ENCODE measurements at regions not wholly inside any gene's neighbourhood (a gene's known extent, or its start where the extent isn't known, plus 50 kb on each side); places are given as distances from the start of the nearest gene placed in this dataset.
A peak's percentile ranks its signal among the peaks of the same experiment; 100 is the strongest.
"Not testable (repeated sequence)": the region's sequence is repeated elsewhere in the genome, so short reads cannot be mapped to it uniquely, and the experiment has no call there.

DNA sequence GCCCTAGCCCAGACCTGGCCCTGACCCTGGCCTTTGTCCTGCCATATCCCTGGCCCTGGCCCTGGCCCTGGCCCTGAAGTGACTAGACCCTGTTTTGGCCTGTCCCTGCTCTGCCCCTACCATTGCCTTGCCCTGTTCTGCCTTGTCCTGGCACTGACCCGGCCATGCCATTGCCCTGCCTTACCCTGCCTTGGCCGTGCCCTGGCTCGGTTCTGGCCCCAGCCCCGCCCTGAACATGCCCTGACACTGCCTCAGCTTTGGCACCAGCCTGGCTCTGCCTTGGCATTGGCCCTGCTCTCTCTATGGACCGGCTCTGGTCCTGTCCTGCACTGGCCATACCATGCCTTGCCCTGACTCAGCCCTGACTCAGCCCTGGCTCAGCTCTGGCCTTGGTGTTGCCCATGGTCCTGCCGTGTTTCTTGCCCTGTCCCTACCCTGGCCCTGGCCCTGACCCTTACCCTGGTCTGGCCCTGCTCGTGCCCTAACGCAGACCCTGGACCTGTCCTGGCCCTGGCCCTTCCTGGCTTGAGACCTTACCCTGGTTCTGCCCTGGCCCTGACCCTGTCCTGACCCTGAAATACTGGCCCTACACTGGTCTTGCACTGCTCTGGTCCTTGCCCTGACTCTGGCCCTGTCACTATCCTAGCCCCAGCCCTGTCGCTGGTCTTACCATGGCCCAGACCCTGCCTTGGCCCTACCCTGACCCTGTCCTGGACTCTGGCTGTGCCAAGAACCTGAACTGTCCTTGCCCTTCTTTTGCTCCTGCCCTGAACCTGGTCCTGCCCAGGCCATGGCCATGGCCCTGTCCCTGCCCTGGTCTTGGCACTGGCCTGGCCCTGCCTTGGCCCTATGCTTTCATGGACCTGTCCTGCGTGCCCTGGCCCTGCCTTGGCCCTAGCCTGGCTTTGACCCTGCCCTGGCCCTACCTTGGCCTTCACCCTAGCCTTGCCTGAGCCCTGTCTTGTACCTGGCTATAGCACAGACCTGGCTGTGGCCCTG lies 224.6 kb downstream of the LIPI start:
- in situ Hi-C loops (cut with HindIII; ENCODE audit: low pct_ligation_motif_present, low sequenced_read_pairs); H3K36me3 ChIP-seq (replicated peaks); H3K4me3 ChIP-seq (ENCODE audit: low read depth, low read length); H3K27me3 ChIP-seq (replicated peaks); DNase-seq; H3K27ac ChIP-seq: not testable (repeated sequence)

DNA sequence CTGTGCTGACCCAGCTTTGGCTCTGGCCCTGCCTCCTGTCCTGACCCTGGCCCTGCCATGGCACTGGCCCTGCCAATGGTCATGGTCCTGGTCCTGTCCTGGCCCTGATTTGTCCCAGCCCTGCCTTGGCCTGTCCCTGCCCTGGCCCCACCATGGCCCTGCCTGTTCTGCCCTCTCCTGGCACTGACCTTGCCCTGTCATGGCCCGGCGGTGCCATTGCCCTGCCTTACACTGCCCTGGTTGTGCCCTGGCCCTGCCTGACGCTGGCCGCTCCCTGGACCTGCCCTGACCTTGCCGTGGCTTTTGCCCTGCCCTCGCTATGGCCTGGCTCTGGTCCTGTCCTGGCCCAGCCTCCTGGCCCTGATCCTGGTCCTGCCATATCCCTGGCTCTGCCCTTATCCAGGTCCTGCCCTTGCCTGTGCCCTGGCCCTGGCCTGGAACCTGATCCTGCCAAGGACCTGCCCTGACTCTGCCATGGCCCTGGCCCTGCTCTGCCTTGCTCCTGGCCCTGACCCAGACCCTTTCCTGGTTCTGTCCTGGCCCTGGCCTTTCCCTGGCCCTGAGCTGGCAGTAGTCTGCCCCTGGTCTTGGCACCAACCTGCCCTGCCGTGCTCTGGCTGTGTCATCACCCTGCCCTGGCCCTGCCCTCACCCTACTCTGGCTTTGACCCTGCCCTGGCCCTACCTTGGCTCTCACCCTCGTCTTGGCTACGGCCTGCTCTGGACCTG lies 225.5 kb downstream of the LIPI start:
- H3K4me3 ChIP-seq (ENCODE audit: low read depth, low read length); DNase-seq; H3K36me3 ChIP-seq (replicated peaks); H3K27me3 ChIP-seq (replicated peaks); H3K27ac ChIP-seq; in situ Hi-C loops (cut with HindIII; ENCODE audit: low pct_ligation_motif_present, low sequenced_read_pairs): not testable (repeated sequence)

DNA sequence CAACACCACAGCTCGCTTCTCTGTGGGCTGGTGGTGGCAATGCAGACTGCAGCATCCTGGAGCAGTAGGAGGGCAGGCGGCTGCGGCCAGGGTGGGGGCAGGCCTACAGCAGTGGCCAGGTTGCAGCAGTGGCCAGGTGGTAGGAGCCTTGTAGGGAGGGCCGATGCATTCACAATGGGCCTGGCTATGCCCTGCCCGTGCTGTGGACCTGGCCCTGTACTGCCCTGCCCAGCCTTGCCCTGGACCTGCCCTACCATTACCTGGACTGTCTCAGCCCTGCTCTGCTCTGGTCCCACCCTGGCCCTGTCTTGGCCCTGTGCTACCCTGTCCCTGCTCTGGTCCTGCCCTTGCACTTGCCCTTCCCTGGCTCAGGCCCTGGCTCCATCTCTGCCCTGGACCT lies 226.0 kb downstream of the LIPI start:
- H3K27me3 ChIP-seq (replicated peaks); H3K27ac ChIP-seq; H3K4me3 ChIP-seq (ENCODE audit: low read depth, low read length); H3K36me3 ChIP-seq (replicated peaks); DNase-seq; in situ Hi-C loops (cut with HindIII; ENCODE audit: low pct_ligation_motif_present, low sequenced_read_pairs): not testable (repeated sequence)

DNA sequence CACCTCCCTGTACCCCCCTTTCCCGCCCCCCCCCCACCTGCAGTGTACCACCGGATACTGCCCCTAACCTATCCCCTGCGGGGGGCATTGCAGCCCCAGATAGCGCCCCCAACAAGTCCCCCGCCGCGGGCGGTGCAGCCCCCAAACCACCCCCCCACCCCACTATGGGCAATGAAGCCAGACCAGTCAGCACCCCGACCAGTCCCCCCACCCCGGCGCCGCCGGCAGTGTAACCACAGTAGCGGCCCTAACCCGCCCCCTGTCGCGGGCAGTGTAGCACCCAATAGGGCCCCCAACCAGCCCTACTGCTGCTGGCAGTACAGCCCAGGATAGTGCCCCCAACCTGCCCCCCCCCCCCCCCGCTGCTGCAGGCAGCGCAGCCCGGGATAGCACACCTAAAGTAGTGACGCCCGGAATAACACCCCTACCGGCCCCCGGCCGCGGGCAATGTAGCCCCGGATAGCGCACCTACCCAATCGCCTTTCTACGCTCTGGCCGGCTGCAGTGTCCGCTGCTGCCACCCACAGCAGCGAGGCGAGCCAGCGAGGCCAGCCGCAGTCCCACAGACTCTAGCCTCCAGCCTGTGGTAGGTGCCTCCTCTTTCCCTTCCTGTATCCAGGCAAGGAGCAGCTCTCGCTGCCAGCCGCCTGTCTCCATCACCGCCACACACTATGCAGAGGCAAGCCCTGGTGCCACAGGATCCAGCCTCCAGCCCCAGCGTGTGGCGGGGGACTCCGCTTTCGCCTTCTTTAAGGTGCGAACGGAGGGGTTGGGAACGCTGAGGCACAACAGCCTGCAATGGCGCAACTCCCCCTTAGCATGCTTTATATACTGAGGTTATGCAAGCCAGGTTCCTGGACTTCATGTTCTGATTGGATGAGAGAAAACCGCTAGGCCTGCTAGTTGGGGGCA lies 229.3 kb downstream of the LIPI start:
- H3K27ac ChIP-seq; DNase-seq; H3K36me3 ChIP-seq (replicated peaks); H3K27me3 ChIP-seq (replicated peaks); H3K4me3 ChIP-seq (ENCODE audit: low read depth, low read length); in situ Hi-C loops (cut with HindIII; ENCODE audit: low pct_ligation_motif_present, low sequenced_read_pairs): not testable (repeated sequence)

DNA sequence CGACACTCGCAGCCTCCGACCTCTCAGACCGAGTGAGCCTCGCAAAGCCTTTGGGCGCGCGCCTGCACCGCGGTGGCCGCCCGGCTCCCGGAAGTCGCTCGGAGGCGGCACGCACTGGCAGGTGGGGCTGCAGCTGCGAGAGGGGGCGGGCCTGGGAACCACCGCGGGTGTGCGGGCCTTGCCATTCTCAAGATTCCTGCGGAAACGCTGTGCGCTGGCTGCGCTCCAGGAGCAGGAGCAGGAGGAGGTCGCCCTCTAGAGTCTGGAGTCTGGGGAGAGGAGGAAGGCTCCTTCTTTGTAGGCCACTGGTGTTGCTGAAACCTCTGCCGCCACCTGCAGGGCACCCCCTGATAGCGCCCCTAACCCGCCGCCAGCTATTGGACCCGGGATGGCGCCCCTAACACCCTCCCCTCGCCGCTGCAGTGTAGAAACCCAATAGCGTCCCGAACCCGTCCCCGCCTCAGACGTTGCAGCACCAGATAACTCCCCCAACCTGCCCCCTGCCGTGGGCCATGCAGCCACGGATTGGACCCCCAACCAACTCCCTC lies 230.6 kb downstream of the LIPI start:
- H3K36me3 ChIP-seq (replicated peaks); H3K27me3 ChIP-seq (replicated peaks); H3K27ac ChIP-seq; in situ Hi-C loops (cut with HindIII; ENCODE audit: low pct_ligation_motif_present, low sequenced_read_pairs); H3K4me3 ChIP-seq (ENCODE audit: low read depth, low read length); DNase-seq: not testable (repeated sequence)
- TF ChIP-seq CTCF (IDR thresholded peaks at IDR 0.05; ENCODE audit: low read depth, low read length, missing control alignments) = peak; percentile 19

DNA sequence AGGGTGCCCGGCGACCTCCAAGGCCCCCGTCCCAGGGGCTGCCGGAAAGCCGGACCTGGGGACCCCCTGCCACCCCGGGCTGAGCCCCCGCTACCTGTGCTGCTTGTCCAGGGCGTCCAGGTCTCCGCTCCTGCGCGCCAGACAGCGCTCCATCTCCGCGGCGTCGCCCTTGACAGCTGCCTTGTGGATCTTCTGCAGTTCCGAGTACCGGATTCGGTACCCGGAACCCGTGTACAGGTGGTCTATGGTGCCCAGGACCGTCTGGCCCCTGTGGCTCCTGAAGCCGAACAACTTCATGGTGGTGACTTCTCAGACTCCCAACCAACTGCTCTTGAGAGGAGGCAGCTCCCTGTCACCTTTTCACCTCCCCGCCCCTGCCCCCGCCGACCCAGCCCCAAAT lies 231.1 kb downstream of the LIPI start:
- H3K27ac ChIP-seq; H3K4me3 ChIP-seq (ENCODE audit: low read depth, low read length); H3K27me3 ChIP-seq (replicated peaks); H3K36me3 ChIP-seq (replicated peaks); in situ Hi-C loops (cut with HindIII; ENCODE audit: low pct_ligation_motif_present, low sequenced_read_pairs); DNase-seq: not testable (repeated sequence)

DNA sequence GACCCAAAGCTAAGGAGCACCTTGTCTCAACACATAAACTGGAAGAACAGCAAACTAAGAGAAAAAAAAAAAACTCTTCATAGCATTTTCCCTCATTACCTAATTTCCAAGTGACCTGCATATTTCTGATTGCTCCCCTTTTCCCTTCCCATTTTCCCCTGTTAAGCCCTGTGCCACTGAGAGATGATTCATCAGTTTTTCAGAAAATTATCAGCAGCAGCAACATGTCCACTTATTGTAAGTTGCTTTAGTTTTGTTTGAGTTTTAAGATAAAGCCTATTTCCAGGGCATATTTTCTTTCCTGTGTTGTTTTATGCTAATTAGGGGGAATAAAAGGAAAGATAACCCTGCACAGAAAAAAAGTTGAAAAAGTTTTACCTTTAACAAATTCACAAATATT lies 236.2 kb downstream of the LIPI start:
- in situ Hi-C loops (cut with HindIII; ENCODE audit: low pct_ligation_motif_present, low sequenced_read_pairs); H3K27ac ChIP-seq; DNase-seq; H3K36me3 ChIP-seq (replicated peaks); H3K4me3 ChIP-seq (ENCODE audit: low read depth, low read length); H3K27me3 ChIP-seq (replicated peaks): not testable (repeated sequence)

- in situ Hi-C loops (cut with HindIII; ENCODE audit: low pct_ligation_motif_present, low sequenced_read_pairs); H3K4me3 ChIP-seq (ENCODE audit: low read depth, low read length); DNase-seq; H3K36me3 ChIP-seq (replicated peaks); H3K27ac ChIP-seq; H3K27me3 ChIP-seq (replicated peaks): not testable (repeated sequence)
Observed at GRCh38 chr21:13969853-13970252, 240.9 kb downstream of the LIPI start.

DNA sequence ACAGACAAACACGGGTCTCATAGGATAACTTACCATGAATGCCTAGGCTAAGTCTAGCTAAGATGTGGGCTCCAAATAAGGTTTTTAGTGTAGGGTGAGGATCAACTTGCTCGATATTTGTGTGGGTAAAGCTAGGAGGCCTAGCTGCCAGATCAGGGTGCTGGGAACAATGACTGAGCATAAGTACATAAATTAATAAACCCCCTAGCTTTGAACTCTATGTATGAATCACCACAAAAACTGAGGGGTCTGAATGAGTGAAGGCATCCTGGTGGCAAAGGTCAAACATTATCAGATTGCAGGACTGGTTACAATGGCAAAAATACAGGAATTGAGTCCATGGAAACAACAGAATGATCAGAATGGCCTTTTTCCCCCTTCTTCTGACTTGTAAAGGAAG lies 241.8 kb downstream of the LIPI start:
- H3K4me3 ChIP-seq (ENCODE audit: low read depth, low read length); H3K27ac ChIP-seq; H3K36me3 ChIP-seq (replicated peaks); in situ Hi-C loops (cut with HindIII; ENCODE audit: low pct_ligation_motif_present, low sequenced_read_pairs); DNase-seq; H3K27me3 ChIP-seq (replicated peaks): not testable (repeated sequence)

- H3K27ac ChIP-seq; H3K27me3 ChIP-seq (replicated peaks); DNase-seq; in situ Hi-C loops (cut with HindIII; ENCODE audit: low pct_ligation_motif_present, low sequenced_read_pairs); H3K4me3 ChIP-seq (ENCODE audit: low read depth, low read length); H3K36me3 ChIP-seq (replicated peaks): not testable (repeated sequence)
Observed at GRCh38 chr21:13963259-13963658, 247.5 kb downstream of the LIPI start.
